OCI-LY3 (cell line): ENCODE measurements at regions not wholly inside any gene's neighbourhood (a gene's known extent, or its start where the extent isn't known, plus 50 kb on each side); places are given as distances from the start of the nearest gene placed in this dataset.

Experiments used
- H2AFZ ChIP-seq: fragments of 200-600, 300-600 bp; shearing (Covaris generic); 2 replicates; pipeline ENCODE4 v1.6.0; 2014; ENCODE audit warnings: antibody characterized with exemption, low read depth, low read length
- H3K27ac ChIP-seq: fragments of 200-600, 300-600 bp; sonication (generic); 2 replicates; pipeline ENCODE4 v1.5.1; 2014; ENCODE audit warnings: mild to moderate bottlenecking, low read length, moderate library complexity, mixed read lengths
- H3K27me3 ChIP-seq: fragments of 200-600, 300-600 bp; sonication (generic); 2 replicates; pipeline ENCODE4 v1.6.1; 2014; ENCODE audit warnings: low read depth, low read length, mixed read lengths
- H3K36me3 ChIP-seq: fragments of 200-600, 300-600 bp; sonication (generic); replicated peaks from 2 replicates; pipeline ENCODE3; 2014; ENCODE audit warnings: low read depth, low read length, mixed read lengths
- H3K4me1 ChIP-seq: fragments of 300-600, 200-600 bp; sonication (generic); 2 replicates; pipeline ENCODE4 v1.6.1; 2014; ENCODE audit warnings: low read length, mixed read lengths
- H3K4me2 ChIP-seq: fragments of 200-600, 300-600 bp; sonication (generic); 2 replicates; pipeline ENCODE4 v1.6.1; 2014; ENCODE audit warnings: low read length, mixed read lengths
- H3K4me3 ChIP-seq: fragments of 300-600, 200-600 bp; sonication (generic); 2 replicates; pipeline ENCODE4 v1.5.1; 2014; ENCODE audit warnings: antibody characterized with exemption, mild to moderate bottlenecking, low read length, moderate library complexity
- H3K79me2 ChIP-seq: fragments of 300-600, 200-600 bp; shearing (Covaris generic); 2 replicates; pipeline ENCODE4 v1.6.1; 2014; ENCODE audit warnings: mild to moderate bottlenecking, low read length, mixed read lengths
- H3K9ac ChIP-seq: fragments of 300-600, 200-600 bp; shearing (Covaris generic); 2 replicates; pipeline ENCODE4 v1.6.0; 2014; ENCODE audit warnings: mild to moderate bottlenecking, low read length, moderate library complexity
- H3K9me3 ChIP-seq: fragments of 200-600, 300-600 bp; shearing (Covaris generic); 2 replicates; pipeline ENCODE4 v1.6.1; 2014; ENCODE audit warnings: low read length, mixed read lengths; ENCODE audit not compliant: insufficient read depth
- H4K20me1 ChIP-seq: fragments of 200-600, 300-600 bp; sonication (generic); 2 replicates; pipeline ENCODE4 v1.6.1; 2016; ENCODE audit warnings: low read length, mixed read lengths; ENCODE audit not compliant: insufficient read depth
- CTCF ChIP-seq: fragments of 200-600, 300-600 bp; sonication (generic); IDR thresholded peaks from 2 replicates; pipeline ENCODE4 v1.5.1; 2014; ENCODE audit warnings: antibody characterized with exemption, low read length, low read depth
- EZH2phosphoT487 ChIP-seq: fragments of 200-600 bp; shearing (Covaris generic); IDR thresholded peaks from 2 replicates; pipeline ENCODE4 v1.6.1; 2018; ENCODE audit warnings: antibody characterized with exemption, mixed run types, low read depth

GRCh38 chr3:163138258-163138657 lies 1641.7 kb downstream of the OTOL1 start:
- Histone ChIP-seq H3K27ac (no peak overlapping the region), H3K4me1 (no peaks in the 10 kb centered on the region), H3K36me3 (no peaks in the 10 kb centered on the region), H4K20me1 (no peaks in the 10 kb centered on the region), H3K4me2 (no peak overlapping the region), H3K27me3 (no peaks in the 10 kb centered on the region), H3K4me3 (no peak overlapping the region), H3K79me2 (no peaks in the 10 kb centered on the region), H2AFZ (no peak overlapping the region), H3K9ac (no peak overlapping the region), H3K9me3 (no peaks in the 10 kb centered on the region)
- TF ChIP-seq CTCF (no peak), EZH2phosphoT487 (no peak)

- Histone ChIP-seq H3K4me2 (no peak overlapping the region), H2AFZ (no peak overlapping the region), H3K9me3 (no peaks in the 10 kb centered on the region), H3K27me3 (no peaks in the 10 kb centered on the region), H4K20me1 (no peaks in the 10 kb centered on the region), H3K9ac (no peak overlapping the region), H3K27ac (no peak overlapping the region), H3K4me3 (no peak overlapping the region), H3K79me2 (no peaks in the 10 kb centered on the region), H3K36me3 (no peaks in the 10 kb centered on the region), H3K4me1 (no peaks in the 10 kb centered on the region)
- TF ChIP-seq EZH2phosphoT487 (no peak), CTCF (no peak)
Measured at GRCh38 chr3:163132111-163132510, 1635.5 kb downstream of the OTOL1 start.

DNA sequence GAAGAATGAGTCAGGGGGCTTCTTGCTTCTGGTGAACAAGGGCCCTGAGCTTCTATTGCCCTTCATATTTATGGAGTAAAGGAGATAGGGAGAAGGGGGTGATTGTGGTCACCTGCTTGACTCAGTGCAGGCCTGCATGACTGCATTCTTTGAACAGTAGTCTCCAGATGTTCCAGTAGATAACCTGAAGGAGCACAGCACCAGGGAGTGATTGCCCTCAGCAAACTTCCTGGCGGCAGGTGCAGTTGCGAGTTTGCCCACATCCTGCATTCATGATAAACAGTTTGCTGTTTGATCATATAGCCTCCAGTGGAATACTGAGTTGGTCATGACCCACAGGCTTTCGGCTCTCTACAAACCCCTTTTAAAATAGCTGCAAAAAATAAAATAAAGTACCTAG lies 1632.7 kb downstream of the OTOL1 start:
- no peak overlapping the region for H3K4me3 ChIP-seq
- no peaks in the 10 kb centered on the region for H3K9me3 ChIP-seq

DNA sequence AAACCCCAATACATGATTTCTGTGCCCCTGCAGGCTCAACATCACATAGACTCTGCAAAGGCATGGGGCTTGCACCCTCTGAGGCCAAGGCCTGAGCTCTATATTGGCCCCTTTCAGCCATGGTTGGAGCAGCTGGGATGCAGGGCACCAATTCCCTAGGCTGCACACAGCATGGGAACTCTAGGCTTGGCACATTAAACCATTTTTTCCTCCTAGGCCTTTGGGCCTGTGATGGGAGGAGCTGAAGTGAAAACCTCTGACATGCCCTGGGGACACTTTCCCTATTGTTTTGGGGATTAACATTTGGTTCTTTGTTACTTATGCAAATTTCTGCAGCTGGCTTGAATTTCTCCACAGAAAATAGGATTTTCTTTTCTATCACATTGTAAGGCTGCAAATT lies 1629.5 kb downstream of the OTOL1 start:
- Histone ChIP-seq H3K27ac (no peak overlapping the region), H3K4me2 (no peak overlapping the region), H4K20me1 (no peaks in the 10 kb centered on the region), H3K9ac (no peak overlapping the region), H3K4me1 (no peaks in the 10 kb centered on the region), H3K4me3 (no peak overlapping the region), H3K9me3 (no peaks in the 10 kb centered on the region), H3K27me3 (no peaks in the 10 kb centered on the region), H3K79me2 (no peaks in the 10 kb centered on the region), H3K36me3 (no peaks in the 10 kb centered on the region), H2AFZ (no peak overlapping the region)
- TF ChIP-seq CTCF, result no peak
- TF ChIP-seq EZH2phosphoT487, result no peak

More for the DNA sequence above, 1632.7 kb downstream of the OTOL1 start:
- Histone ChIP-seq H3K27me3 (no peaks in the 10 kb centered on the region), H3K4me2 (no peak overlapping the region), H3K79me2 (no peaks in the 10 kb centered on the region), H2AFZ (no peak overlapping the region), H3K36me3 (no peaks in the 10 kb centered on the region), H3K9ac (no peak overlapping the region), H4K20me1 (no peaks in the 10 kb centered on the region), H3K27ac (no peak overlapping the region), H3K4me1 (no peaks in the 10 kb centered on the region)
- TF ChIP-seq CTCF, result no peak
- no peak for TF ChIP-seq EZH2phosphoT487
